ENCODE measurements at regions not wholly inside any gene's neighbourhood (a gene's known extent, or its start where the extent isn't known, plus 50 kb on each side); places are given as distances from the start of the nearest gene placed in this dataset.
A peak's percentile ranks its signal among the peaks of the same experiment; 100 is the strongest.
"Not testable (repeated sequence)": the region's sequence is repeated elsewhere in the genome, so short reads cannot be mapped to it uniquely, and the experiment has no call there.

DNA sequence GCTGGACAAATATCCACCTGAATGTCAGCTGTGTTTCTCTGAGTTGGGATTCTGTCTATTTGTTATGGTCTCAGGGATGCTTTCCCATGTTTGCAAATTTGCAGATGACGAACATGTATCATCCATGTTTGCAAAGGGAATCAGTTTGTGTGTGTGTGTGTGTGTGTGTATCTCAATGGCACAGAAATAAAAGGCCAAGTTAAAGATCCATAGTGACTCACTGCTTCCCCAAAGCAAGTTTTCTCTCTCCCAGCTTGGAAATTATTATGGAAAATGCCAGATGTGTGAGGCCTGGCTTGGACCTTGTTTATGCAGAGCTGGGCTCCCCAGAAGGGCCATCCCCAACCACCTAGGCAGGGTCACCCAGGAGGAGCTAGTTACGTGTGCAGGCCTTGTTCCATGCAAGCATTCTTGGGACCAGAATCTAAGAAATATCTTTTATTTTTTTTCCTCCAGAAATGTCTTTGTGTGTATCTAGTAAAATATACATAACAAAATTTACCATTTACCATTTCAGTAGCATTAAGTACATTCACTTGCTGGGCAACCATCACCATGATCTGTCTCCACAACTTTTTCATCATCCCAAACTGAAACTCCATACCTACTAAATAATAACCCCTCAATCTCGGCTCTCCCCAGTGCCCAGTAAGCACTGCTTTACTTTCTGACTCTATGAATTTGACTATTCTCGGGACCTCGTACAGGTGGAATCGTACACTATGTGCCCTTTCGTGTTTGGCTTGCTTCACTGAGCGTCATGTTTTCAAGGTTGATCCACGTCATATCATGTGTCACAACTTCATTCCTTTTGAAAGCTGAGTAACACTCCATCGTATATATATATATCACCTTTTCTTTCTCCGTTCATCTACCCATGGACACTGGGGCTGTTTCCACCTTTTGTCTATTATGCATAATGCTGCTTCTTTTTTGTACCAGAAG, 56.6 kb upstream of the WNT7B start:
- no peaks in the 10 kb centered on the region for H3K36me3 ChIP-seq (ENCODE audit: control insufficient read depth in 2 of 3, insufficient read depth in 3 of 3, low read length in 3 of 3)
- intact Hi-C loops (cut with DNase I): no loop called here
- no peak overlapping the region for H3K9ac ChIP-seq (ENCODE audit: low read length in 3 of 3)
- H3K4me3 ChIP-seq (ENCODE audit: low read length in 3 of 3): no peak overlapping the region
- H3K27me3 ChIP-seq (ENCODE audit: control insufficient read depth, insufficient read depth, low read length): no peaks in the 10 kb centered on the region
- TF ChIP-seq, protein P1, sequence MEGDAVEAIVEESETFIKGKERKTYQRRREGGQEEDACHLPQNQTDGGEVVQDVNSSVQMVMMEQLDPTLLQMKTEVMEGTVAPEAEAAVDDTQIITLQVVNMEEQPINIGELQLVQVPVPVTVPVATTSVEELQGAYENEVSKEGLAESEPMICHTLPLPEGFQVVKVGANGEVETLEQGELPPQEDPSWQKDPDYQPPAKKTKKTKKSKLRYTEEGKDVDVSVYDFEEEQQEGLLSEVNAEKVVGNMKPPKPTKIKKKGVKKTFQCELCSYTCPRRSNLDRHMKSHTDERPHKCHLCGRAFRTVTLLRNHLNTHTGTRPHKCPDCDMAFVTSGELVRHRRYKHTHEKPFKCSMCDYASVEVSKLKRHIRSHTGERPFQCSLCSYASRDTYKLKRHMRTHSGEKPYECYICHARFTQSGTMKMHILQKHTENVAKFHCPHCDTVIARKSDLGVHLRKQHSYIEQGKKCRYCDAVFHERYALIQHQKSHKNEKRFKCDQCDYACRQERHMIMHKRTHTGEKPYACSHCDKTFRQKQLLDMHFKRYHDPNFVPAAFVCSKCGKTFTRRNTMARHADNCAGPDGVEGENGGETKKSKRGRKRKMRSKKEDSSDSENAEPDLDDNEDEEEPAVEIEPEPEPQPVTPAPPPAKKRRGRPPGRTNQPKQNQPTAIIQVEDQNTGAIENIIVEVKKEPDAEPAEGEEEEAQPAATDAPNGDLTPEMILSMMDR (IDR thresholded peaks at IDR 0.05; ENCODE audit: borderline replicate concordance, extremely low read depth, insufficient read depth): no peak
- no peak for FAIRE-seq
- peaks cover 0 to 12% (median 4%) of the 10 kb centered on the region in 3 donors for H3K4me1 ChIP-seq (ENCODE audit: control insufficient read depth in 2 of 3, insufficient read depth in 2 of 3, low read depth in 1 of 3, low read length in 3 of 3)
- H3K9me3 ChIP-seq (ENCODE audit: control insufficient read depth in 2 of 3, insufficient read depth in 1 of 3, low read length in 3 of 3): no peaks in the 10 kb centered on the region
- peak in 1 of 5 donors; percentile 13 for DNase-seq
- no peak overlapping the region for H3K27ac ChIP-seq (ENCODE audit: low read depth in 2 of 2, low read length in 2 of 2)

DNA sequence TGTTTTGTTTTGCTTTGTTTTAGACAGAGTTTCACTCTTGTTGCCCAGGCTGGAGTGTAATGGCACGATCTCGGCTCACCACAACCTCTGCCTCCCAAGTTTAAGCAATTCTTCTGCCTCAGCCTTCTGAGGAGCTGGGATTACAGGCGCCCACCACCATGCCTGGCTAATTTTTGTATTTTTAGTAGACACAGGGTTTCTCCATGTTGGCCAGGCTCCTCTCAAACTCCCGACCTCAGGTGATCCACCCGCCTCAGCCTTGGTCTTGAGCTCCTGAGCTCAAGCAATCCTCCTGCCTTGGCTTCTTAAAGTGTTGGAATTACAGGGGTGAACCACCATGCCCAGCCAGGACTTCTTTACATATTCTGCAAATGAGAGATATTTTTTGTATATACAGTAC, 57.5 kb upstream of the WNT7B start:
- H3K9me3 ChIP-seq (ENCODE audit: control insufficient read depth in 2 of 3, insufficient read depth in 1 of 3, low read length in 3 of 3); H3K27ac ChIP-seq (ENCODE audit: low read depth in 2 of 2, low read length in 2 of 2); H3K36me3 ChIP-seq (ENCODE audit: control insufficient read depth in 2 of 3, insufficient read depth in 3 of 3, low read length in 3 of 3); intact Hi-C loops (cut with DNase I); H3K4me3 ChIP-seq (ENCODE audit: low read length in 3 of 3); H3K9ac ChIP-seq (ENCODE audit: low read length in 3 of 3); FAIRE-seq; H3K27me3 ChIP-seq (ENCODE audit: control insufficient read depth, insufficient read depth, low read length): not testable (repeated sequence)
- peaks cover 0 to 12% (median 4%) of the 10 kb centered on the region in 3 donors for H3K4me1 ChIP-seq (ENCODE audit: control insufficient read depth in 2 of 3, insufficient read depth in 2 of 3, low read depth in 1 of 3, low read length in 3 of 3)
- peak in 1 of 5 donors; percentile 41 for DNase-seq

DNA sequence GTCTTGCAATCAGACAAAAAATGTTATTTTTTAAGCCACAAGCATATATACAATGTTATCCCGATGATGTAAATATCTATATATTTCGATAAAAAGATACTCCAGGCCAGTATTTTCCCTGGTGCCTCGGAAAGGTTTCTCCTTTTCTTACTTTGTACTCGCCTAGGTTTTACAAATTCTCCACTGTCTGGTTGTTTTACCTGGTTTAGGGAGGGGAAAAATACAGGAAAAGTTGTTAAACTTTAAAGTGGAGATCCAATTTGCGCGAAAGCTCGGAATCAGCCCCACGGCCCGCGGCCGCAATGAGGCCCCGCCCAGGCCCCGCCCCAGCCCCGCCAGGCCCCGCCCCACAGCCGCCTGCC, 58.4 kb upstream of the WNT7B start:
- DNase-seq: no peak
- Histone ChIP-seq H3K9ac (ENCODE audit: low read length in 3 of 3) (peak overlapping the region; percentile 74 to 83 (median 80)), H3K9me3 (ENCODE audit: control insufficient read depth in 2 of 3, insufficient read depth in 1 of 3, low read length in 3 of 3) (no peaks in the 10 kb centered on the region), H3K27me3 (ENCODE audit: control insufficient read depth, insufficient read depth, low read length) (no peaks in the 10 kb centered on the region), H3K4me3 (ENCODE audit: low read length in 3 of 3) (peak overlapping the region; percentile 66 to 78 (median 70)), H3K36me3 (ENCODE audit: control insufficient read depth in 2 of 3, insufficient read depth in 3 of 3, low read length in 3 of 3) (no peaks in the 10 kb centered on the region), H3K4me1 (ENCODE audit: control insufficient read depth in 2 of 3, insufficient read depth in 2 of 3, low read depth in 1 of 3, low read length in 3 of 3) (peaks cover 0 to 12% (median 4%) of the 10 kb centered on the region in 3 donors), H3K27ac (ENCODE audit: low read depth in 2 of 2, low read length in 2 of 2) (peak overlapping the region in 1 of 2 donors; percentile 94)
- TF ChIP-seq, protein P1 (IDR thresholded peaks at IDR 0.05; ENCODE audit: borderline replicate concordance, extremely low read depth, insufficient read depth): no peak
- intact Hi-C loops (cut with DNase I): no loop called here
- no peak for FAIRE-seq

DNA sequence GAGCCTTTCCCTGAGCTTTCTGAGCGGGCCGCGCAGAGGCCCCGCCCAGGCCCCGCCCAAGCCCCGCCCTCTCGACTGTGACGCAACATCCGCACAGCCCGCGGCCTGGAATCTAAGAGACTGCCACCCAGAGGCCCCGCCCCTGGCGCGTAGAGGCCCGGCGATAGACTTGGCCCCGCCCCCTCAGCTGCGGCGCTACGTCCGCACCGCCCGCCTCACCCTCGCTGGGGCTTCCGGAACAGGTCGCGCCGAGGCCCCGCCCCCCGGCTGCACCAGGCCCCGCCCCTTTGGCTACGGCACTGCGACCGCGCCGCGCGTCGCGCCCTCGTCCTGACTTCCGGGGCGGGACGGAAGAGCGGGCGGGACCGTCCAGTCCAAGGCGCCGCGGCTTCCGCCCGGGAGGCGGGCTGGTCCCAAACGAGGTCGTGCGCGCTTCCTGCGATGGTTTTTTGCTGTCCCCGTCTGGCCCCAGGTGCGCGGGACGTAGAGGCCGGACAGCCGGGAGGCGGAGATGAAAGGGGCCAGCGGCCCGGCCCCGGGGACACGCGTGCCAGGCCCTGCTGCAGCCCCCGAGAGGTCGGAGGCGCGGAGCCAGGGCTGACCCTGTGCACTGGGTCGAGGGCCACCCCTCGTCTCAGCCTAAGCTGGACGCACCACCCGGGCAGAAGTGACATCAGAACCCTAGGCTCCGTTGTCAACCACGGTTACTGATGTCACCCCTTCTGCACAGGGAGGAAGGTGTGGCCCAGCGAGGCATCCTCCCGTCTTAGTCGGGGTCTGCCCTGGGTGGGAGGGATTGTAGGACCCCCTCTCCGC, 59.0 kb upstream of the WNT7B start:
- FAIRE-seq: no peak
- H3K4me1 ChIP-seq (ENCODE audit: control insufficient read depth in 2 of 3, insufficient read depth in 2 of 3, low read depth in 1 of 3, low read length in 3 of 3): peaks cover 0 to 14% (median 4%) of the 10 kb centered on the region in 3 donors

More for the DNA sequence above, 59.0 kb upstream of the WNT7B start:
- DNase-seq: peak; percentile 100
- H3K4me3 ChIP-seq (ENCODE audit: low read length in 3 of 3): peak overlapping the region; percentile 66 to 83 (median 75)
- H3K36me3 ChIP-seq (ENCODE audit: control insufficient read depth in 2 of 3, insufficient read depth in 3 of 3, low read length in 3 of 3): no peaks in the 10 kb centered on the region
- H3K9me3 ChIP-seq (ENCODE audit: control insufficient read depth in 2 of 3, insufficient read depth in 1 of 3, low read length in 3 of 3): no peaks in the 10 kb centered on the region
- intact Hi-C loops (cut with DNase I): no loop called here
- TF ChIP-seq, protein P1 (IDR thresholded peaks at IDR 0.05; ENCODE audit: borderline replicate concordance, extremely low read depth, insufficient read depth): peak; percentile 7
- H3K27me3 ChIP-seq (ENCODE audit: control insufficient read depth, insufficient read depth, low read length): no peaks in the 10 kb centered on the region
- H3K27ac ChIP-seq (ENCODE audit: low read depth in 2 of 2, low read length in 2 of 2): peak overlapping the region; percentile 88 to 92
- H3K9ac ChIP-seq (ENCODE audit: low read length in 3 of 3): peak overlapping the region; percentile 62 to 90 (median 80)
